Calu3 (cell line): ENCODE measurements at regions not wholly inside any gene's neighbourhood (a gene's known extent, or its start where the extent isn't known, plus 50 kb on each side); places are given as distances from the start of the nearest gene placed in this dataset.

Source experiments
- BruUV-seq: library from RNA; stranded (reverse); fragments of 400-500 nt; replicated peaks from 2 replicates; lab custom pipeline; 2021; lab: Mats Ljungman, UMichigan
- CTCF ChIA-PET: fragments of 300-600 bp; sonication (Branson Sonifier 250); formaldehyde crosslinking; loops from one replicate; lab custom pipeline; 2022; ENCODE audit warnings: antibody characterized with exemption; lab: Charles Lee
- DNase-seq: peaks from one replicate; pipeline ENCODE4 v3.0.0; 2022
- H3K27ac Mint-ChIP-seq: one replicate; pipeline ENCODE4 v1.8.0; 2022; ENCODE audit warnings: mixed read lengths; ENCODE audit not compliant: unreplicated experiment
- H3K27me3 Mint-ChIP-seq: one replicate; pipeline ENCODE4 v1.8.0; 2022; ENCODE audit warnings: mixed read lengths; ENCODE audit not compliant: unreplicated experiment
- H3K36me3 Mint-ChIP-seq: one replicate; pipeline ENCODE4 v1.8.0; 2022; ENCODE audit warnings: mild to moderate bottlenecking, moderate library complexity, mixed read lengths; ENCODE audit not compliant: insufficient read depth, unreplicated experiment
- H3K4me1 Mint-ChIP-seq: one replicate; pipeline ENCODE4 v1.8.0; 2022; ENCODE audit warnings: mild to moderate bottlenecking, low read depth, mixed read lengths; ENCODE audit not compliant: unreplicated experiment
- H3K4me3 Mint-ChIP-seq: one replicate; pipeline ENCODE4 v1.8.0; 2022; ENCODE audit warnings: mild to moderate bottlenecking, low read depth, moderate library complexity, mixed read lengths; ENCODE audit not compliant: unreplicated experiment
- H3K9me3 Mint-ChIP-seq: one replicate; pipeline ENCODE4 v1.8.0; 2022; ENCODE audit warnings: low read depth, mixed read lengths; ENCODE audit not compliant: unreplicated experiment
- CTCF ChIP-seq: fragments of 200-600 bp; IDR thresholded peaks from one replicate; pipeline ENCODE4 v1.8.0; 2022; ENCODE audit warnings: antibody characterized with exemption; ENCODE audit not compliant: unreplicated experiment
- intact Hi-C: fragments of 100-400 bp; cut with micrococcal nuclease; formaldehyde crosslinking; loops from one replicate; pipeline ENCODE4 v1.10.0; 2022; ENCODE audit not compliant: unreplicated experiment

DNA sequence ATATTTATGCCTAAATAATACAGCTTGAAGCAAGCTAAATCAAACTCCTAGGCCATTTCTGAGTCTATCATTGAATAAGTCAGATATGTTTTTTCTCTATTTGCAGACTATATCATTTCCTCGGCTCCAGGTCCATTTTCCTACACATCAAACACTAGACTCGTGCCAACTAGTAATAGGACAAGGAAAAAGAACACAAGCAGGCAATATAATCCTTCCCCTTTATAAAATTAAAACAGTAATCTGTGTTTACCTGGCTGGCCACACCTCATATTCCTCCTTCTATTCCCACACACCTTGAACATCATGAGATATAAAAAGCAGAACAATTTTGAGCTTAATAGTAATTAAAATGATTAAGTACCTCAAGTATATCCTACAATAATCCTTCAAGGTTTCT is 325.7 kb downstream of the TFEC start:
- DNase-seq: no peak
- Mint-ChIP-seq H3K27ac (no peak overlapping the region), H3K4me3 (no peak overlapping the region), H3K36me3 (peaks cover 3% of the 10 kb centered on the region), H3K9me3 (no peaks in the 10 kb centered on the region), H3K27me3 (no peaks in the 10 kb centered on the region), H3K4me1 (peaks cover 35% of the 10 kb centered on the region)
- no TSS peak for BruUV-seq
- intact Hi-C loops: loop anchor here (5.0 to 10.0 kb wide), 2 partner anchors 193 to 840 kb away; no protein-coding TSS in a partner anchor
- TF ChIP-seq CTCF: no peak
- CTCF ChIA-PET: no interaction called here

- H3K9me3 Mint-ChIP-seq: no peaks in the 10 kb centered on the region
- intact Hi-C loops: loop anchor here (10.0 kb wide), 1 partner anchor 836 kb away; no protein-coding TSS in a partner anchor
- no peak overlapping the region for H3K4me3 Mint-ChIP-seq
- peaks cover 27% of the 10 kb centered on the region for H3K4me1 Mint-ChIP-seq
- no peak overlapping the region for H3K27ac Mint-ChIP-seq
- DNase-seq: no peak
- no peaks in the 10 kb centered on the region for H3K36me3 Mint-ChIP-seq
- no TSS peak for BruUV-seq
- H3K27me3 Mint-ChIP-seq: no peaks in the 10 kb centered on the region
- no peak for TF ChIP-seq CTCF
- CTCF ChIA-PET: no interaction called here
These were observed 329.4 kb downstream of the TFEC start for GRCh38 chr7:115701141-115701540.

- no peak for TF ChIP-seq CTCF
- Mint-ChIP-seq H3K9me3 (no peaks in the 10 kb centered on the region), H3K27me3 (no peaks in the 10 kb centered on the region), H3K36me3 (no peaks in the 10 kb centered on the region), H3K4me3 (no peak overlapping the region), H3K27ac (no peak overlapping the region), H3K4me1 (no peaks in the 10 kb centered on the region)
- DNase-seq: no peak
- intact Hi-C loops: no loop called here
- CTCF ChIA-PET: no interaction called here
- no TSS peak for BruUV-seq
These were observed 336.1 kb downstream of the TFEC start for GRCh38 chr7:115694424-115694823.

- no TSS peak for BruUV-seq
- intact Hi-C loops: no loop called here
- H3K36me3 Mint-ChIP-seq: no peaks in the 10 kb centered on the region
- no peaks in the 10 kb centered on the region for H3K27me3 Mint-ChIP-seq
- no peak for DNase-seq
- no peak overlapping the region for H3K4me3 Mint-ChIP-seq
- H3K9me3 Mint-ChIP-seq: no peaks in the 10 kb centered on the region
- no peak for TF ChIP-seq CTCF
- H3K4me1 Mint-ChIP-seq: no peaks in the 10 kb centered on the region
- CTCF ChIA-PET: no interaction called here
- no peak overlapping the region for H3K27ac Mint-ChIP-seq
These were observed 336.8 kb downstream of the TFEC start for GRCh38 chr7:115693779-115694178.

DNA sequence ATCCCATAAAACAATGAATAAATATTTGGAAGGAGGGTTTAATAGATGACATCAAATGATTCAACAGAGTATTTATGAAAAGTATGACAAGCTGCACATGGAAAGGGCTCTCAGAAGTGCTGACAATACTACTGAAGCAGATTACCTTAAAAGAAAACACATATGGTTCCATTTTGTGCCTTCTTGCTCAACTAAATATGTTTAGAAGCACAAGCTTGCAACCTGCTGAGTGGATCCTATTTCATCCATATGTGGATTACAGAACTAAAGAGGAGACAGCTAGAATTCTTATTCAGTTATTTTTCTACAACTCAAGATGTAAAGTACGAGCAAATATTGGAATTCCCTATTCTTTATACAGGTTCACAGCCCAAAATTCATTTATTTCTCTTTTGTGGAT is 340.6 kb downstream of the TFEC start:
- no peaks in the 10 kb centered on the region for H3K4me1 Mint-ChIP-seq
- H3K27ac Mint-ChIP-seq: no peak overlapping the region
- no peaks in the 10 kb centered on the region for H3K36me3 Mint-ChIP-seq
- H3K27me3 Mint-ChIP-seq: no peaks in the 10 kb centered on the region
- no peak overlapping the region for H3K4me3 Mint-ChIP-seq
- intact Hi-C loops: no loop called here
- BruUV-seq: no TSS peak
- no peaks in the 10 kb centered on the region for H3K9me3 Mint-ChIP-seq
- TF ChIP-seq CTCF: no peak
- DNase-seq: no peak
- CTCF ChIA-PET: no interaction called here
